GM12878 (cell line): ENCODE measurements at regions not wholly inside any gene's neighbourhood (a gene's known extent, or its start where the extent isn't known, plus 50 kb on each side); places are given as distances from the start of the nearest gene placed in this dataset.

Experiments used
- ATAC-seq: fragments of 200-7000 bp; cut with Tn5 transposase; 3 replicates; pipeline ENCODE4 v1.9.1; 2020; ENCODE audit warnings: mild to moderate bottlenecking, moderate library complexity
- BruUV-seq: library from RNA; stranded (reverse); fragments of 400-500 nt; replicated peaks from 2 replicates; lab custom pipeline; 2021; lab: Mats Ljungman, UMichigan
- CTCF ChIA-PET: fragments of 300-600 bp; sonication (Branson Sonifier 250); formaldehyde crosslinking; extraction: SDS; loops from one replicate; lab custom pipeline; 2021; ENCODE audit warnings: inconsistent platforms; lab: Yijun Ruan, JAX
- POLR2A ChIA-PET: fragments of 350-600 bp; formaldehyde crosslinking; extraction: SDS; loops from one replicate; lab custom pipeline; 2021; ENCODE audit warnings: inconsistent platforms; lab: Charles Lee
- RAD21 ChIA-PET: fragments of 300-600 bp; sonication (Branson Sonifier 250); formaldehyde crosslinking; loops from one replicate; lab custom pipeline; 2023; ENCODE audit warnings: antibody characterized with exemption; ENCODE audit not compliant: unreplicated experiment; lab: Charles Lee
- SMC1A ChIA-PET: fragments of 300-600 bp; sonication (Branson Sonifier 250); formaldehyde crosslinking; loops from one replicate; lab custom pipeline; 2023; ENCODE audit not compliant: unreplicated experiment, uncharacterized antibody; lab: Charles Lee
- DNase-seq: peaks from one replicate; pipeline ENCODE4 v3.0.0-alpha.2; 2011; ENCODE audit warnings: low read depth, low spot score
- FAIRE-seq: peaks from 3 replicates; lab custom pipeline; 2011; peaks lifted over from hg19 to GRCh38; lab: Jason Lieb, UNC
- H2AFZ ChIP-seq: 2 replicates; pipeline ENCODE4 v1.6.0; 2011; ENCODE audit warnings: low read depth, low read length, control low read depth; ENCODE audit not compliant: control insufficient read depth
- H3K27ac ChIP-seq: 2 replicates; pipeline ENCODE4 v1.5.1; 2011; ENCODE audit warnings: control low read depth; ENCODE audit not compliant: control insufficient read depth, insufficient read depth
- H3K27me3 ChIP-seq, 2 experiments: replicated peaks in 1 of 2; 2 replicates each; pipeline versions ENCODE4 v1.6.0 to v1.6.1; 2011; ENCODE audit warnings: low read length in 1 of 2; ENCODE audit not compliant: control insufficient read depth in 2 of 2, insufficient read depth in 2 of 2
- H3K36me3 ChIP-seq, 2 experiments: 2 replicates each; pipeline ENCODE4 v1.5.1; 2011; ENCODE audit warnings: low read length in 1 of 2; ENCODE audit not compliant: control insufficient read depth in 2 of 2, insufficient read depth in 2 of 2
- H3K4me1 ChIP-seq: 2 replicates; pipeline ENCODE4 v1.6.1; 2011; ENCODE audit warnings: mild to moderate bottlenecking, low read length, moderate library complexity, mixed read lengths; ENCODE audit not compliant: control insufficient read depth, insufficient read depth
- H3K4me2 ChIP-seq: 2 replicates; pipeline ENCODE4 v1.6.0; 2011; ENCODE audit warnings: control low read depth; ENCODE audit not compliant: control insufficient read depth, insufficient read depth
- H3K4me3 ChIP-seq: fragments of 200-600 bp; sonication (generic); 2 replicates; pipeline ENCODE4 v1.5.1; 2016
- H3K79me2 ChIP-seq: 2 replicates; pipeline ENCODE4 v1.6.0; 2011; ENCODE audit warnings: low read length; ENCODE audit not compliant: control insufficient read depth, insufficient read depth
- H3K9ac ChIP-seq: 2 replicates; pipeline ENCODE4 v1.8.0; 2011; ENCODE audit warnings: low read length, control low read depth, mixed read lengths; ENCODE audit not compliant: control insufficient read depth, insufficient read depth
- H3K9me3 ChIP-seq: replicated peaks from 3 replicates; pipeline ENCODE4 v1.5.1; 2011; ENCODE audit warnings: mild to moderate bottlenecking, low read length; ENCODE audit not compliant: control insufficient read depth, insufficient read depth
- H4K20me1 ChIP-seq: 2 replicates; pipeline ENCODE4 v1.6.0; 2011; ENCODE audit not compliant: control insufficient read depth, insufficient read depth
- ATF7 ChIP-seq: fragments of 450-650 bp; IDR thresholded peaks from 2 replicates; pipeline ENCODE4 v1.6.1; 2016; ENCODE audit warnings: low read depth, mild to moderate bottlenecking
- HCFC1 ChIP-seq: fragments of 150-350 bp; IDR thresholded peaks from 2 replicates; pipeline ENCODE4 v1.6.1; 2014; ENCODE audit warnings: low read length
- MTA3 ChIP-seq: IDR thresholded peaks from 2 replicates; pipeline ENCODE4 v1.6.1; 2012; ENCODE audit warnings: low read length, inconsistent platforms, borderline replicate concordance
- MXI1 ChIP-seq: fragments of 150-350 bp; IDR thresholded peaks from 2 replicates; pipeline ENCODE4 v1.6.1; 2011; ENCODE audit warnings: low read depth, mild to moderate bottlenecking, inconsistent platforms, low read length, improper control_type of control experiment
- MYC ChIP-seq: IDR thresholded peaks from 2 replicates; pipeline ENCODE4 v1.6.1; 2011; ENCODE audit warnings: mild to moderate bottlenecking, low read length, moderate library complexity, inconsistent platforms; ENCODE audit not compliant: insufficient read depth, insufficient replicate concordance, insufficient read length, severe bottlenecking
- NBN ChIP-seq: fragments of 450-650 bp; IDR thresholded peaks from 2 replicates; pipeline ENCODE4 v1.6.1; 2016
- NFYA ChIP-seq: IDR thresholded peaks from 2 replicates; pipeline ENCODE4 v1.6.1; 2011; ENCODE audit warnings: low read depth, mild to moderate bottlenecking, low read length, improper control_type of control experiment, borderline replicate concordance
- POLR2AphosphoS2 ChIP-seq: IDR thresholded peaks from 2 replicates; pipeline ENCODE4 v1.6.1; 2011; ENCODE audit warnings: low read depth, mild to moderate bottlenecking, low read length, improper control_type of control experiment, moderate library complexity
- STAT3 ChIP-seq: IDR thresholded peaks from 2 replicates; pipeline ENCODE4 v1.6.1; 2011; ENCODE audit warnings: low read depth, low read length, improper control_type of control experiment
- WRNIP1 ChIP-seq: IDR thresholded peaks from 2 replicates; pipeline ENCODE4 v1.6.1; 2011; ENCODE audit warnings: low read depth, low read length, improper control_type of control experiment, borderline replicate concordance
- WGBS: methylation state at CpG from one replicate; pipeline ENCODE4 v1.1.6; 2016; ENCODE audit warnings: low lambda C conversion rate; ENCODE audit not compliant: insufficient replicate concordance, insufficient coverage; ENCODE audit errors: missing lambda C conversion rate; 5-methylcytosine and 5-hydroxymethylcytosine counted together
- in situ Hi-C: fragments of 300-500 bp; cut with MboI; formaldehyde crosslinking; loops from 9 replicates; pipeline ENCODE4 v1.14.3; 2018; ENCODE audit warnings: mixed read lengths
- intact Hi-C: fragments of 100-400 bp; cut with micrococcal nuclease; formaldehyde crosslinking; loops from one replicate; pipeline ENCODE4 v1.14.2; 2022; ENCODE audit not compliant: unreplicated experiment
- TF ChIP-seq, protein P1 (sequence below): IDR thresholded peaks from 2 replicates; pipeline ENCODE4 v1.6.1; 2012; ENCODE audit warnings: low read length, inconsistent platforms
- TF ChIP-seq, protein P2 (sequence below): fragments of 150-350 bp; IDR thresholded peaks from 2 replicates; pipeline ENCODE4 v1.6.1; 2016; ENCODE audit warnings: low read depth, low read length
- TF ChIP-seq, protein P3 (sequence below): fragments of 150-350 bp; IDR thresholded peaks from 2 replicates; pipeline ENCODE4 v1.6.1; 2014; ENCODE audit warnings: mild to moderate bottlenecking, low read depth, low read length
- TF ChIP-seq, protein P4 (sequence below): IDR thresholded peaks from 2 replicates; pipeline ENCODE4 v1.6.1; 2011; ENCODE audit warnings: low read depth, mild to moderate bottlenecking, low read length, moderate library complexity, borderline replicate concordance; ENCODE audit errors: extremely low read depth

DNA sequence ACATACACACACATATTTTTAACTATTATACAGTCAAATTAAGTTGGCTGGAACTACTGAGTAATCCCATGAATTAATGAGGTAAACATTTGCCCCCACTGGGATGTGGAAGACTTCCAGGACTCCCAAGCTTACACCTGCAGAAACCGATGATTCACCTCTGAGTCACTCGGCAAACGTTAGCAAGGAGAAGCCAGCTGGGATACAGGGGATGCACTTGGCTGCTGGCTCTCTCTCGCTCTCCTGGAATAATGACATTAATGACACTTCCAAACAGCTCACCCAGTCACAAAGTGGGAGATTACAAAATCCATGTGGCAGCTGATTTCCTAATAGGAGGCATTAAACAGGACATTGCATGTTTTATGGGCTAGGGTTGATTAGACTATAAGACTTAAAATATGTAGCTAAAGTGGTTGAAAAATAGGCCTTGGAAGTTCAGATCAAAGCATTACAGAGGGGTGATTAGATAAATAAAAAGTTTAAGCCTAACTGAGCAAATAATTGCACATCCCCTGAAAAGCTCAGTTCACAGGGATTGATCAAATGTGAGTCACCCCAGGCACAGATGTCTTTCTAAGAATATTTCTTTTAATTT, 500.9 kb downstream of the SOX2 start:
- TF ChIP-seq, protein P1, sequence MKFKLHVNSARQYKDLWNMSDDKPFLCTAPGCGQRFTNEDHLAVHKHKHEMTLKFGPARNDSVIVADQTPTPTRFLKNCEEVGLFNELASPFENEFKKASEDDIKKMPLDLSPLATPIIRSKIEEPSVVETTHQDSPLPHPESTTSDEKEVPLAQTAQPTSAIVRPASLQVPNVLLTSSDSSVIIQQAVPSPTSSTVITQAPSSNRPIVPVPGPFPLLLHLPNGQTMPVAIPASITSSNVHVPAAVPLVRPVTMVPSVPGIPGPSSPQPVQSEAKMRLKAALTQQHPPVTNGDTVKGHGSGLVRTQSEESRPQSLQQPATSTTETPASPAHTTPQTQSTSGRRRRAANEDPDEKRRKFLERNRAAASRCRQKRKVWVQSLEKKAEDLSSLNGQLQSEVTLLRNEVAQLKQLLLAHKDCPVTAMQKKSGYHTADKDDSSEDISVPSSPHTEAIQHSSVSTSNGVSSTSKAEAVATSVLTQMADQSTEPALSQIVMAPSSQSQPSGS = no peak
- TF ChIP-seq MYC (no peak), MXI1 (no peak), NBN (no peak), POLR2AphosphoS2 (no peak), ATF7 (no peak), STAT3 (no peak), MTA3 (no peak), WRNIP1 (no peak), HCFC1 (no peak), NFYA (no peak)
- TF ChIP-seq, protein P2, sequence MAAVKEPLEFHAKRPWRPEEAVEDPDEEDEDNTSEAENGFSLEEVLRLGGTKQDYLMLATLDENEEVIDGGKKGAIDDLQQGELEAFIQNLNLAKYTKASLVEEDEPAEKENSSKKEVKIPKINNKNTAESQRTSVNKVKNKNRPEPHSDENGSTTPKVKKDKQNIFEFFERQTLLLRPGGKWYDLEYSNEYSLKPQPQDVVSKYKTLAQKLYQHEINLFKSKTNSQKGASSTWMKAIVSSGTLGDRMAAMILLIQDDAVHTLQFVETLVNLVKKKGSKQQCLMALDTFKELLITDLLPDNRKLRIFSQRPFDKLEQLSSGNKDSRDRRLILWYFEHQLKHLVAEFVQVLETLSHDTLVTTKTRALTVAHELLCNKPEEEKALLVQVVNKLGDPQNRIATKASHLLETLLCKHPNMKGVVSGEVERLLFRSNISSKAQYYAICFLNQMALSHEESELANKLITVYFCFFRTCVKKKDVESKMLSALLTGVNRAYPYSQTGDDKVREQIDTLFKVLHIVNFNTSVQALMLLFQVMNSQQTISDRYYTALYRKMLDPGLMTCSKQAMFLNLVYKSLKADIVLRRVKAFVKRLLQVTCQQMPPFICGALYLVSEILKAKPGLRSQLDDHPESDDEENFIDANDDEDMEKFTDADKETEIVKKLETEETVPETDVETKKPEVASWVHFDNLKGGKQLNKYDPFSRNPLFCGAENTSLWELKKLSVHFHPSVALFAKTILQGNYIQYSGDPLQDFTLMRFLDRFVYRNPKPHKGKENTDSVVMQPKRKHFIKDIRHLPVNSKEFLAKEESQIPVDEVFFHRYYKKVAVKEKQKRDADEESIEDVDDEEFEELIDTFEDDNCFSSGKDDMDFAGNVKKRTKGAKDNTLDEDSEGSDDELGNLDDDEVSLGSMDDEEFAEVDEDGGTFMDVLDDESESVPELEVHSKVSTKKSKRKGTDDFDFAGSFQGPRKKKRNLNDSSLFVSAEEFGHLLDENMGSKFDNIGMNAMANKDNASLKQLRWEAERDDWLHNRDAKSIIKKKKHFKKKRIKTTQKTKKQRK = no peak
- TF ChIP-seq, protein P3, sequence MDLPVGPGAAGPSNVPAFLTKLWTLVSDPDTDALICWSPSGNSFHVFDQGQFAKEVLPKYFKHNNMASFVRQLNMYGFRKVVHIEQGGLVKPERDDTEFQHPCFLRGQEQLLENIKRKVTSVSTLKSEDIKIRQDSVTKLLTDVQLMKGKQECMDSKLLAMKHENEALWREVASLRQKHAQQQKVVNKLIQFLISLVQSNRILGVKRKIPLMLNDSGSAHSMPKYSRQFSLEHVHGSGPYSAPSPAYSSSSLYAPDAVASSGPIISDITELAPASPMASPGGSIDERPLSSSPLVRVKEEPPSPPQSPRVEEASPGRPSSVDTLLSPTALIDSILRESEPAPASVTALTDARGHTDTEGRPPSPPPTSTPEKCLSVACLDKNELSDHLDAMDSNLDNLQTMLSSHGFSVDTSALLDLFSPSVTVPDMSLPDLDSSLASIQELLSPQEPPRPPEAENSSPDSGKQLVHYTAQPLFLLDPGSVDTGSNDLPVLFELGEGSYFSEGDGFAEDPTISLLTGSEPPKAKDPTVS = no peak
- TF ChIP-seq, protein P4, sequence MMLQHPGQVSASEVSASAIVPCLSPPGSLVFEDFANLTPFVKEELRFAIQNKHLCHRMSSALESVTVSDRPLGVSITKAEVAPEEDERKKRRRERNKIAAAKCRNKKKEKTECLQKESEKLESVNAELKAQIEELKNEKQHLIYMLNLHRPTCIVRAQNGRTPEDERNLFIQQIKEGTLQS = no peak
- ATAC-seq (no peak), DNase-seq (no peak), FAIRE-seq (no peak)
- Histone ChIP-seq H3K4me2 (no peak overlapping the region), H3K4me1 (no peaks in the 10 kb centered on the region), H3K4me3 (no peak overlapping the region), H2AFZ (no peak overlapping the region), H3K9me3 (no peaks in the 10 kb centered on the region), H3K9ac (no peak overlapping the region), H4K20me1 (no peaks in the 10 kb centered on the region), H3K36me3 (no peaks in the 10 kb centered on the region), H3K27ac (no peak overlapping the region), H3K79me2 (no peaks in the 10 kb centered on the region), H3K27me3 (no peaks in the 10 kb centered on the region; a peak in 1 of 4 replicates)
- BruUV-seq = no TSS peak
- ChIA-PET SMC1A (interaction anchor here (0.6 to 0.8 kb wide), 2 partner anchors 32 to 177 kb away, joined by 3 read pairs; no protein-coding TSS in a partner anchor), CTCF (no interaction called here), POLR2A (no interaction called here), RAD21 (no interaction called here)
- intact Hi-C loops = no loop called here
- WGBS = 69% methylated on average over 4 of the region's 4 CpGs
- in situ Hi-C loops = no loop called here
